ENCODE measurements at regions not wholly inside any gene's neighbourhood (a gene's known extent, or its start where the extent isn't known, plus 50 kb on each side); places are given as distances from the start of the nearest gene placed in this dataset.

GRCh38 chr5:24367216-24367615, 277.6 kb downstream of the CDH10 start:
- Histone ChIP-seq H3K9me3 (ENCODE audit: low read length) (no peaks in the 10 kb centered on the region), H3K4me1 (ENCODE audit: insufficient read depth, low read length) (no peaks in the 10 kb centered on the region), H3K27me3 (ENCODE audit: control insufficient read depth in 1 of 2, insufficient read depth in 2 of 2, low read length in 2 of 2) (no peaks in the 10 kb centered on the region), H3K4me3 (replicated peaks in 1 of 3; ENCODE audit: insufficient read depth in 1 of 3, low read depth in 2 of 3, low read length in 3 of 3) (no peak overlapping the region), H3K79me2 (ENCODE audit: insufficient read depth, low read length) (no peaks in the 10 kb centered on the region), H3K36me3 (replicated peaks in 1 of 2; ENCODE audit: control insufficient read depth in 1 of 2, insufficient read depth in 2 of 2, low read length in 2 of 2) (no peaks in the 10 kb centered on the region), H3K4me2 (ENCODE audit: low read depth, low read length) (no peak overlapping the region), H3K27ac (ENCODE audit: extremely low read length, insufficient read depth, low read length) (no peak overlapping the region), H4K20me1 (ENCODE audit: insufficient read depth, low read length) (no peaks in the 10 kb centered on the region), H3K9ac (ENCODE audit: insufficient read depth, low read depth, low read length) (no peak overlapping the region), H2AFZ (ENCODE audit: low read length) (no peak overlapping the region)
- POLR2A ChIA-PET: no interaction called here
- ATAC-seq (no peak), DNase-seq (ENCODE audit: low spot score) (no peak), FAIRE-seq (no peak)
- intact Hi-C loops (cut with micrococcal nuclease; ENCODE audit: unreplicated experiment) (no loop called here), in situ Hi-C loops (cut with HindIII; ENCODE audit: extremely low pct_ligation_motif_present, low pct_unique_long_range_greater_than_20kb) (no loop called here)
- TF ChIP-seq ZNF607 (CRISPR knock-in tag; IDR thresholded peaks at IDR 0.05; ENCODE audit: borderline replicate concordance) (no peak), ZNF432 (CRISPR knock-in tag; IDR thresholded peaks at IDR 0.05; ENCODE audit: borderline replicate concordance) (no peak), ZNF572 (CRISPR knock-in tag; IDR thresholded peaks at IDR 0.05) (no peak), BORCS8-MEF2B (CRISPR knock-in tag; IDR thresholded peaks at IDR 0.05) (no peak), NR1H2 (CRISPR knock-in tag; IDR thresholded peaks at IDR 0.05; ENCODE audit: borderline replicate concordance, low read depth) (no peak), GMEB1 (CRISPR knock-in tag; IDR thresholded peaks at IDR 0.05; ENCODE audit: borderline replicate concordance) (no peak), GLI4 (CRISPR knock-in tag; IDR thresholded peaks at IDR 0.05; ENCODE audit: borderline replicate concordance) (no peak), SNAPC2 (CRISPR knock-in tag; IDR thresholded peaks at IDR 0.05) (no peak), NR2C2 (CRISPR knock-in tag; IDR thresholded peaks at IDR 0.05; ENCODE audit: borderline replicate concordance) (no peak), SMYD3 (CRISPR knock-in tag; IDR thresholded peaks at IDR 0.05) (no peak), CEBPZ (IDR thresholded peaks at IDR 0.05; ENCODE audit: low read length) (no peak), STAT5B (CRISPR knock-in tag; IDR thresholded peaks at IDR 0.05) (no peak)
- 2% methylated on average over 3 of the region's 3 CpGs for WGBS (ENCODE audit: low lambda C conversion rate)
- BruUV-seq (replicated peaks): no TSS peak
- CTCF ChIA-PET (ENCODE audit: low intra/inter-chr PET ratio, low total read pairs): no interaction called here

Measured in HepG2 (cell line).